GM12875 (cell line): ENCODE measurements at regions not wholly inside any gene's neighbourhood (a gene's known extent, or its start where the extent isn't known, plus 50 kb on each side); places are given as distances from the start of the nearest gene placed in this dataset.

Experiments used
- H3K4me3 ChIP-seq: one replicate; pipeline ENCODE4 v1.5.1; 2011; ENCODE audit warnings: low read depth, low read length, control low read depth
- CTCF ChIP-seq: IDR thresholded peaks from 2 replicates; pipeline ENCODE4 v1.5.1; 2011; ENCODE audit warnings: low read depth, mild to moderate bottlenecking, control low read depth, inconsistent platforms, low read length, moderate library complexity, borderline replicate concordance; ENCODE audit not compliant: insufficient read depth

GRCh38 chr16:87095271-87095670 is 221.9 kb downstream of the C16orf95 start:
- no peak for TF ChIP-seq CTCF
- H3K4me3 ChIP-seq = no peak overlapping the region

- H3K4me3 ChIP-seq = no peak overlapping the region
- TF ChIP-seq CTCF = no peak
These were observed 220.4 kb downstream of the C16orf95 start for GRCh38 chr16:87096746-87097333.

GRCh38 chr16:87098361-87098760 is 218.8 kb downstream of the C16orf95 start:
- no peak for TF ChIP-seq CTCF

GRCh38 chr16:87098976-87099720 is 218.0 kb downstream of the C16orf95 start:
- no peak for TF ChIP-seq CTCF
- no peak overlapping the region for H3K4me3 ChIP-seq

More at GRCh38 chr16:87098361-87098760, 218.8 kb downstream of the C16orf95 start:
- H3K4me3 ChIP-seq = no peak overlapping the region

GRCh38 chr16:87100306-87101058 is 216.7 kb downstream of the C16orf95 start:
- TF ChIP-seq CTCF = no peak
- H3K4me3 ChIP-seq = no peak overlapping the region

GRCh38 chr16:87101903-87102302 is 215.3 kb downstream of the C16orf95 start:
- TF ChIP-seq CTCF = no peak
- H3K4me3 ChIP-seq = no peak overlapping the region
